ENCODE measurements at regions not wholly inside any gene's neighbourhood (a gene's known extent, or its start where the extent isn't known, plus 50 kb on each side); places are given as distances from the start of the nearest gene placed in this dataset.
"Not testable (repeated sequence)": the region's sequence is repeated elsewhere in the genome, so short reads cannot be mapped to it uniquely, and the experiment has no call there.

DNA sequence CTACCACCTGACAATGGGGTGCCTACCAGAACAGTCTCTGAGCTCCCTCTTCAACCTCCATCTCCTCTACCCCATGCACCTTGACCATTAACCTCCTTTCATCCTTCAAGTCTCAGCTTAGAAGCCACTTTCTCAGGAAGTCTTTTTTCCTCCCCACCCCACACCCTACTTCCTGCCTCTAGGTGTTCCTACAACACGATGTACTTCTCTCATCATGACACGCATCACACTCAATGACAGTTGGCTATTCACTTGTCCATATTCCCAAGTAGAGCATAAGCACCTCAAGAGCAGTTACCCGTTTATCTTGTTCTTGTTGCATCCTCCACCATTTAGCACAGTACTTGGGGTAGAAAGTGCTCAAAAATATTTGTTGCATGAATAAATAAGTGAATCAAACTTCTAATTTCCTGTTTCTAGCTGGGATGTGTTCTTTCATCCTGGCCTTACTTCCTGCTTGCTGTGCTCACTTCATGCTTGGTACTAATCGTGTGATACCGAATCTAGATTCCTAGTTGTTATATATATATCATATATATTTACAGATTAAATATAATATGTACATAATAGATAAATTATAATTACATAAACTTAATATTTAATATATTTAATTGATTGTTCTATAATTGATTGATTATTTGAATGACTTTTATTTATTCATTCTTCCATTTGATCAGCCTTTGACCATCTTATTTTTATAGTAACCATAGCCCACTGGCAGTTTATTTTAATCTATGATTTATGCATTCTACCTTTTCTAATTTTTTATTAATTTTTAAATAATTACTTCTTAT lies 177.5 kb upstream of the TMEM45B start:
- Mint-ChIP-seq H3K27ac (peak overlapping the region; percentile 29), H3K36me3 (peaks cover 6% of the 10 kb centered on the region), H3K4me1 (ENCODE audit: low read depth) (peaks cover 16% of the 10 kb centered on the region), H3K4me3 (no peak overlapping the region), H3K9me3 (ENCODE audit: low read depth) (no peaks in the 10 kb centered on the region), H3K27me3 (peaks cover 6% of the 10 kb centered on the region)

DNA sequence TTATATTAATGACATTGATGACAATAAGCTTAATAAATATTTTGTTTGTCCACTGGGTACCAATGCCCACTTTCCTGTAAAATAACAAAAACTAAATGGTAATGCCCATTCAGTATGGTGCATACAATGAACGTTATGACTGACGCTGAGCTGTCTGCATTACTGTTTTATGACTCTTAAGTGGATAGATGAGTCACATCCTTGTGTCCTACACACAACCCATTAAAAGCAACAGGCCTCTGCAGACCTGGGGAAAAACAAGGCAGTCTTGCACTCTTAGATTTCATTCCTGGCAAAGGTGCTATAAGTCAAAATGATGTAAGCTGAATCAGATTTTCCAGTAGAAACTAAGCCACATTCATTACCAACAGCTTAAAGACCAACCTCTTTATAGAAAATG lies 176.3 kb upstream of the TMEM45B start:
- Mint-ChIP-seq H3K9me3 (ENCODE audit: low read depth) (no peaks in the 10 kb centered on the region), H3K27me3 (peaks cover 6% of the 10 kb centered on the region), H3K4me3 (no peak overlapping the region), H3K36me3 (peaks cover 3% of the 10 kb centered on the region), H3K4me1 (ENCODE audit: low read depth) (peaks cover 16% of the 10 kb centered on the region), H3K27ac (peak overlapping the region; percentile 78)

GRCh38 chr11:129640671-129641070 lies 175.0 kb upstream of the TMEM45B start:
- no peaks in the 10 kb centered on the region for H3K9me3 Mint-ChIP-seq (ENCODE audit: low read depth)
- H3K4me3 Mint-ChIP-seq = no peak overlapping the region
- H3K27ac Mint-ChIP-seq = no peak overlapping the region
- peaks cover 22% of the 10 kb centered on the region for H3K4me1 Mint-ChIP-seq (ENCODE audit: low read depth)
- H3K27me3 Mint-ChIP-seq = peaks cover 10% of the 10 kb centered on the region
- H3K36me3 Mint-ChIP-seq = peaks cover 5% of the 10 kb centered on the region

- peaks cover 11% of the 10 kb centered on the region for H3K27me3 Mint-ChIP-seq
- H3K4me3 Mint-ChIP-seq = no peak overlapping the region
- H3K36me3 Mint-ChIP-seq = peaks cover 5% of the 10 kb centered on the region
- H3K27ac Mint-ChIP-seq = peak overlapping the region; percentile 62
- H3K9me3 Mint-ChIP-seq (ENCODE audit: low read depth) = no peaks in the 10 kb centered on the region
- peaks cover 15% of the 10 kb centered on the region for H3K4me1 Mint-ChIP-seq (ENCODE audit: low read depth)
These were observed 172.5 kb upstream of the TMEM45B start for GRCh38 chr11:129643031-129643721.

- H3K36me3 Mint-ChIP-seq = peaks cover 5% of the 10 kb centered on the region
- no peaks in the 10 kb centered on the region for H3K9me3 Mint-ChIP-seq (ENCODE audit: low read depth)
- peak overlapping the region; percentile 36 for H3K27ac Mint-ChIP-seq
- no peak overlapping the region for H3K4me3 Mint-ChIP-seq
- H3K27me3 Mint-ChIP-seq = peaks cover 11% of the 10 kb centered on the region
- peaks cover 11% of the 10 kb centered on the region for H3K4me1 Mint-ChIP-seq (ENCODE audit: low read depth)
These were observed 171.3 kb upstream of the TMEM45B start for GRCh38 chr11:129644326-129644725.

DNA sequence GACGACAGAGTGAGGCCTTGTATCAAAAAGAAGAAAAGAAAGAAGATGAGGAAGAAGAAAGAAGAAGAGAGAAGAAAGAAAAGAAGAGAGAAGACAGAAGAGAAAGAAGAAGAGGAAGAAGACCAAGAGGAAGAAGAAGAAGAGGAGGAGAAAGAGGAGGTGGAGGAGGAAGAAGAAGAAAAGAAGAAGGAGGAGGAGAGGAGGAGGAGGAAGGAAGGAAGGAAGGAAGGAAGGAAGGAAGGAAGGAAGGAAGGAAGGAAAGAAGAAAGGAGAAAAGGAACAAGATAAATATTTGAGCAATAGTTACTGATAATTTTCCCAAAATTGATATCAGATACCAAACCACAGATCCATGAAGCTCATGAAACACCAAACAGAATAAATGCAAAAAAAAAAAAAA lies 169.7 kb upstream of the TMEM45B start:
- Mint-ChIP-seq H3K27me3 (peaks cover 13% of the 10 kb centered on the region), H3K36me3 (peaks cover 5% of the 10 kb centered on the region), H3K4me3 (no peak overlapping the region), H3K9me3 (ENCODE audit: low read depth) (no peaks in the 10 kb centered on the region), H3K27ac (no peak overlapping the region), H3K4me1 (ENCODE audit: low read depth) (peaks cover 10% of the 10 kb centered on the region)

DNA sequence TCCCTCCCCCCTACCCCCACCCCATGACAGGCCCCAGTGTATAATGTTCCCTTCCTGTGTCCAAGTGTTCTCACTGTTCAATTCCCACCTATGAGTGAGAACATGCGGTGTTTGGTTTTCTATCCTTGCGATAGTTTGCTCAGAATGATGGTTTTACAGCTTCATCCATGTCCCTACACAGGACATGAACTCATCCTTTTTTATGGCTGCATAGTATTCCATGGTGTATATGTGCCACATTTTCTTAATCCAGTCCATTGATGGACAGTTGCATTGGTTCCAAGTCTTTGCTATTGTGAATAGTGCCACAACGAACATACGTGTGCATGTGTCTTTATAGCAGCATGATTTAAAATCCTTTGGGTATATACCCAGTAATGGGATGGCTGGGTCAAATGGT lies 165.6 kb upstream of the TMEM45B start:
- H3K9me3 Mint-ChIP-seq (ENCODE audit: low read depth) = peaks cover 11% of the 10 kb centered on the region
- not testable (repeated sequence) for H3K27me3 Mint-ChIP-seq

GRCh38 chr11:129652835-129653234 lies 162.8 kb upstream of the TMEM45B start:
- Mint-ChIP-seq H3K27me3 (peaks cover 2% of the 10 kb centered on the region), H3K4me3 (no peak overlapping the region), H3K27ac (no peak overlapping the region), H3K4me1 (ENCODE audit: low read depth) (peaks cover 3% of the 10 kb centered on the region), H3K36me3 (peaks cover 19% of the 10 kb centered on the region), H3K9me3 (ENCODE audit: low read depth) (peaks cover 30% of the 10 kb centered on the region)

More for the DNA sequence above, 165.6 kb upstream of the TMEM45B start:
- not testable (repeated sequence) for H3K4me3 Mint-ChIP-seq; H3K4me1 Mint-ChIP-seq (ENCODE audit: low read depth); H3K27ac Mint-ChIP-seq
- peaks cover 11% of the 10 kb centered on the region for H3K36me3 Mint-ChIP-seq

DNA sequence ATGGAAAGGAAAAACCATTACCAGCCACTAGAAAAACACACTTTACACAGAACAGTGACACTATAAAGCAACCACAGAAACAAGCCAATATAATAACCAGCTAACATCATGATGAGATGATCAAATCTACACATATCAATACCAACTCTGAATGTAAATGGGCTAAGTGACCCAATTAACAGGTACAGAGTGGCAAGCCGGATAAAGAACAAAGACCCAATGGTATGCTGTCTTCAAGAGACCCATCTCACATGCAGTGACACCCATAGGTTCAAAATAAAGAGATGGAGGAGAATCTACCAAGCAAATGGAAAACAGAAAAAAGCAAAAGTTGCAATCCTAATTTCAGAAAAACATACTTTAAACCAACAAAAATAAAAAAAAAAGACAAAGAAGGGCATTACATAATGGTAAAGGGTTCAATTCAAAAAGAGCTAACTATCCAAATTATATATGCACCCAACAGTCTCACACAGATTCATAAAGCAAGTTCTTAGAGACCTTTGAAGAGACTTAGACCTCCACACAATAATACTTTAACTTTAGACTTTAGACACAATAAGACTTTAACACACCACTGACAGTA lies 160.3 kb upstream of the TMEM45B start:
- Mint-ChIP-seq H3K4me3 (no peak overlapping the region), H3K27ac (no peak overlapping the region), H3K27me3 (no peaks in the 10 kb centered on the region), H3K36me3 (peaks cover 19% of the 10 kb centered on the region), H3K4me1 (ENCODE audit: low read depth) (no peaks in the 10 kb centered on the region), H3K9me3 (ENCODE audit: low read depth) (peaks cover 30% of the 10 kb centered on the region)

GRCh38 chr11:129657866-129658525 lies 157.7 kb upstream of the TMEM45B start:
- no peaks in the 10 kb centered on the region for H3K4me1 Mint-ChIP-seq (ENCODE audit: low read depth)
- peaks cover 22% of the 10 kb centered on the region for H3K36me3 Mint-ChIP-seq
- no peaks in the 10 kb centered on the region for H3K27me3 Mint-ChIP-seq
- H3K9me3 Mint-ChIP-seq (ENCODE audit: low read depth) = peaks cover 35% of the 10 kb centered on the region
- H3K27ac Mint-ChIP-seq = no peak overlapping the region
- H3K4me3 Mint-ChIP-seq = no peak overlapping the region

DNA sequence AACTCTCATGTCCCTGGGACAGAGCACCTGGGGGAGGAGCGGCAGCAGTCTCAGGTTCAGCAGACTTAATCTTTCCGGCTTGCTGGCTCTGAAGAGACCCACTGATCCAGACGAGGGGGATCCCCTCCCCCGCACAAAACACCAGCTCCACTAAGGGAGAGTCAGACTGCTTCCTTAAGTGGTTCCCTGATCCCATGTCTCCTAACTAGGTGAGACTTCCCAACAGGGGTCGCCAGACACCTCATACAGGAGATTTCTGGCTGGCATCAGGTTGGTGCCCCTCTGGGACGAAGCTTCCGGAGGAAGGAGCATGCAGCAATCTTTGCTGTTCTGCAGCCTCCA lies 157.2 kb upstream of the TMEM45B start:
- H3K27me3 Mint-ChIP-seq = no peaks in the 10 kb centered on the region
- no peaks in the 10 kb centered on the region for H3K4me1 Mint-ChIP-seq (ENCODE audit: low read depth)
- peaks cover 33% of the 10 kb centered on the region for H3K9me3 Mint-ChIP-seq (ENCODE audit: low read depth)
- no peak overlapping the region for H3K27ac Mint-ChIP-seq
- H3K4me3 Mint-ChIP-seq = no peak overlapping the region
- H3K36me3 Mint-ChIP-seq = peaks cover 20% of the 10 kb centered on the region

DNA sequence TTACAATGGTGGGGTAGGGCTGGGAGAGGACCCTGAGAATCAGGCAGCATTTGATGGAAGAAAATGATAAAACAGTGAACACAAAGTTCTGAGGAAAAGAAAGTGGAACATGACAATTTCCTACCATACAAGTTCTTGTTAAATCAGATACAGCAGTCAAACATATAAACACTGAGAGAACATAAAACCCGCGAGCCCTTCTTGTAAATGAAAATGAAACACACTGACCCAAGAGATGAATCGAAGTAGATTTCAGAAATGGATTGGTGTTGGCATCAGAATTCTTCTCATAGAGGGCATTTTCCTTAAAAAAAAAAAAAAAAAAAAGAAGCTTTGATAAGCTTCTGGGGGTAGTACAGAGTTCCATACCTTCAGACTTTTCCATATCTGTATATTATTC lies 134.7 kb upstream of the TMEM45B start:
- H3K4me1 Mint-ChIP-seq (ENCODE audit: low read depth) = no peaks in the 10 kb centered on the region
- H3K9me3 Mint-ChIP-seq (ENCODE audit: low read depth) = no peaks in the 10 kb centered on the region

DNA sequence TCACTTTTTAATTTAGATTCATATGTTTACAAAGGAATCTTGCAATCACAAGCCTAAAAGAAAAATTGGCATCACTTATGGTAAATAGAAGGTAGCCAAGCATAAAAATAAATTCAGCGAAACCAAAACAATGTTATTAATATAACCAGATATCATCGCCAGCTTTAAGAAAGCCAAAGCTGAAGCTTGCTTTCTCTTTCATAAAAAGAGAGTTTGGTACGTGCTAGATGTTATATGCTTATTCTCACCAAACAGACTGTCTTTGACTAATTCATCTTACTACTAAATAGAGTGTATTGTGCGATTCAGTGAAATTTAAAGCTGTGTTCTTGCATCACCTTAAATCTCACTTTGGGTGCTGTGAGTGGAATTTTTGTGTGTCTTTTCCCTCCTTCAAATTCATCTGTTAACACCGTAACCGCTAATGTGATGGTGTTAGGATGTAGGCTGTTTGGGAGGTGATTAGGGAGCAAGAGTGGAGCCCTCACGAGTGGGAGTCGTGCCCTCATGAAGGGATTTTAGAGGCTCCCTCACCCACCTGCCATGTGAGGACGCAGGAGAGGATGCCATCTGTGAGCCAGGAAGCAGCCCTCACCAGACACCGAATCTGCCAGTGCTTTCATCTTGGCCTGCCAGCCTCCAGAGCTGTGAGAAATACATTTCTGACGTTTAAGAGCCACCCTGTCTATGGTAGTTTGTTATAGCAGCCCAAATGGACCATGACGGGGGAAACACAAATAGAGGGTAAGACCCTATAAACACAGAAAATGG lies 134.1 kb upstream of the TMEM45B start:
- peaks cover 6% of the 10 kb centered on the region for H3K36me3 Mint-ChIP-seq
- no peak overlapping the region for H3K4me3 Mint-ChIP-seq
- H3K4me1 Mint-ChIP-seq (ENCODE audit: low read depth) = no peaks in the 10 kb centered on the region
- no peaks in the 10 kb centered on the region for H3K9me3 Mint-ChIP-seq (ENCODE audit: low read depth)
- H3K27me3 Mint-ChIP-seq = peaks cover 4% of the 10 kb centered on the region
- H3K27ac Mint-ChIP-seq = no peak overlapping the region

More for the DNA sequence above, 134.7 kb upstream of the TMEM45B start:
- no peak overlapping the region for H3K4me3 Mint-ChIP-seq
- peaks cover 3% of the 10 kb centered on the region for H3K36me3 Mint-ChIP-seq
- H3K27me3 Mint-ChIP-seq = peaks cover 4% of the 10 kb centered on the region
- no peak overlapping the region for H3K27ac Mint-ChIP-seq

DNA sequence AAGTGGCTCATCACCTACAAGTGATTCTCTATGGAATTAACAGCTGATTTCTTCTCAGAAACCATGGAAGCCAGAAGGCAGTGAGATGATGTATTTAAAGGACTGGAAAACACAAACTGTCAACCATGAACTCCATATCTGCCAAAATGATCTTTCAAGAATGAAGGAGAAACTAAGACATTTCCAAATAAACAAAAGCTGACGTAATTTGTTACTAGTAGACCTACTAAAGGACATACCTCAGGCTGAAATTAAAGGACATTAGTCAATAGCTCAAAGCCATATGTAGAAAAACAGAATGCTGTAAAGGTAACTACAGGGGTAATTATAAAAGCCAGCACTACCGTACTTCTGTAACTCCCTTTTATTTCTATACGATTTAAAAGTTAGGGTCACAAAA lies 129.4 kb upstream of the TMEM45B start:
- Mint-ChIP-seq H3K4me3 (no peak overlapping the region), H3K4me1 (ENCODE audit: low read depth) (no peaks in the 10 kb centered on the region), H3K27ac (no peak overlapping the region), H3K36me3 (peaks cover 3% of the 10 kb centered on the region), H3K9me3 (ENCODE audit: low read depth) (no peaks in the 10 kb centered on the region), H3K27me3 (peaks cover 1% of the 10 kb centered on the region)
